Vagina (tissue), 2 donors: ENCODE measurements at regions not wholly inside any gene's neighbourhood (a gene's known extent, or its start where the extent isn't known, plus 50 kb on each side); places are given as distances from the start of the nearest gene placed in this dataset.

Experiments
- CTCF ChIP-seq, 3 experiments: fragments of 450-650 bp in 2 of 3; fragments of 200-600 bp in 1 of 3; sonication (generic) in 1 of 3; IDR thresholded peaks; one replicate each; pipeline ENCODE4 v1.5.1; 2017 to 2019; ENCODE audit warnings: antibody characterized with exemption in 3 of 3, mild to moderate bottlenecking in 2 of 3, moderate library complexity in 2 of 3
- POLR2A ChIP-seq, 2 donors: fragments of 450-650 bp; IDR thresholded peaks; one replicate each; pipeline ENCODE4 v1.6.1; 2017; ENCODE audit warnings: antibody characterized with exemption in 2 of 2, mild to moderate bottlenecking in 2 of 2, moderate library complexity in 2 of 2
- POLR2AphosphoS5 ChIP-seq, 2 donors: sonication (generic); formaldehyde crosslinking; IDR thresholded peaks; one replicate each; pipeline ENCODE4 v1.9.0; 2017; ENCODE audit warnings: antibody characterized with exemption in 2 of 2, mild to moderate bottlenecking in 2 of 2, low read depth in 1 of 2; ENCODE audit not compliant: insufficient read depth in 1 of 2

DNA sequence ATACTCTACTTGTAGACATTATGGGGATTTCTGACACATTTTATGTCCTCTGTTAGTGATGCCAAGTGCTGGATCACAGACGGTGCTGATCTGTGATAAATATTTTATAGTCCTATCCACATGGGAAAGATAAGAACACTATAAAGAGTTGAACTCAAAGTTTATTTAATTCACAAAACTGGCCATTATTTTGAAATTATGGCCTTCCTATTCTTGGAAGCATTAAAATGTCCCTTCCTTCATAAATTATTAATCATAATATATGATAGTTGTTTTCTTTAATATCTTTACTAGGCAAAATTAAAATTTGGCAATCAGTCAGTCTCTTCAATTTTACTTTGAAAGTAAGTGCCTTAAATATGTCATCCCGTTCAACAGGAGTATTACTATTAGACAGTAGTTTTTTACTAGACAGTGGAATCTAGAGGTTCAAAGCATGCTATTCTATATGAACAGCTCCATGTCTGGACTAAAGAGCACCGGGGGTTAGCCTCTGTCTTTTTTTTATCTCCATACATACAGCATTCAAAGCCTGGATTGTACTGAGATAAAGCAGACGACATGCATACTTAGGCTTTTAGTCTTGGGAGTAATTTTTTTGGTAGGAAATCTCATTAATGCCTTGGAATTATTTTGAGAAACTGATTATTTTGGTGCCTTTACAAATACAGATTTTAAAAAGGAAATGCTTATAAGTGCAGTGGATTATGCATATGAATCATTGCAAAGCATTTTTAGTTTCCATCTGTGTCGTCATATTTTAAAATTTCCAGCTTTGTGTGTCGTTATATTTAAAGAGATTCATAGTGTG, 306.1 kb upstream of the RGS6 start:
- TF ChIP-seq CTCF (IDR thresholded peaks at IDR 0.05) (no peak), POLR2A (IDR thresholded peaks at IDR 0.05) (no peak), POLR2AphosphoS5 (IDR thresholded peaks at IDR 0.05; ENCODE audit: insufficient read depth in 1 of 2, low read depth in 1 of 2) (no peak)
